Prostate gland (tissue), 2 donors: ENCODE measurements at regions not wholly inside any gene's neighbourhood (a gene's known extent, or its start where the extent isn't known, plus 50 kb on each side); places are given as distances from the start of the nearest gene placed in this dataset.

ENCODE experiments used
- DNase-seq: peaks from one replicate; pipeline ENCODE4 v3.0.0-alpha.2; 2019; ENCODE audit warnings: low spot score
- H3K27ac ChIP-seq, 2 donors: fragments of 200-600 bp; sonication (generic); 2 replicates each; pipeline ENCODE4 v1.5.1; 2017 to 2019
- H3K27me3 ChIP-seq: fragments of 200-600 bp; sonication (generic); replicated peaks from 2 replicates; pipeline ENCODE4 v1.5.1; 2019; ENCODE audit not compliant: insufficient read depth
- H3K36me3 ChIP-seq, 2 donors: fragments of 200-600 bp; sonication (generic); 1 replicate in 1 of 2; 2 replicates in 1 of 2; pipeline versions ENCODE4 v1.5.1 to v1.8.1; 2017 to 2019
- H3K4me1 ChIP-seq: fragments of 200-600 bp; sonication (generic); replicated peaks from 2 replicates; pipeline ENCODE4 v1.5.1; 2019
- H3K4me3 ChIP-seq, 2 donors: fragments of 200-600 bp; sonication (generic); 2 replicates each; pipeline ENCODE4 v1.5.1; 2017 to 2019
- H3K9me3 ChIP-seq: fragments of 200-600 bp; sonication (generic); 2 replicates; pipeline ENCODE4 v1.5.1; 2017
- CTCF ChIP-seq, 4 experiments: fragments of 200-600 bp in 2 of 4; fragments of 450-650 bp in 2 of 4; sonication (generic) in 2 of 4; IDR thresholded peaks; 1 replicate in 3 of 4; 2 replicates in 1 of 4; pipeline ENCODE4 v1.5.1; 2016 to 2019; ENCODE audit warnings: antibody characterized with exemption in 4 of 4, mild to moderate bottlenecking in 2 of 4, moderate library complexity in 2 of 4
- POLR2A ChIP-seq: fragments of 450-650 bp; IDR thresholded peaks from one replicate; pipeline ENCODE4 v1.6.1; 2016; ENCODE audit warnings: antibody characterized with exemption, mild to moderate bottlenecking
- POLR2AphosphoS5 ChIP-seq: sonication (generic); formaldehyde crosslinking; IDR thresholded peaks from one replicate; pipeline ENCODE4 v1.6.1; 2017; ENCODE audit warnings: antibody characterized with exemption
- WGBS: methylation state at CpG from one replicate; pipeline ENCODE4 v1.1.5; 2018; 5-methylcytosine and 5-hydroxymethylcytosine counted together
- intact Hi-C: fragments of 100-400 bp; cut with DNase I; formaldehyde crosslinking; loops from one replicate; pipeline ENCODE4 v1.14.2; 2022

- Histone ChIP-seq H3K4me3 (peak overlapping the region in 1 of 2 donors; percentile 56), H3K27me3 (no peaks in the 10 kb centered on the region), H3K4me1 (peaks cover 4% of the 10 kb centered on the region), H3K27ac (peak overlapping the region in 1 of 2 donors; percentile 7), H3K9me3 (no peaks in the 10 kb centered on the region), H3K36me3 (no peaks in the 10 kb centered on the region)
- TF ChIP-seq POLR2A = no peak
- TF ChIP-seq CTCF (IDR thresholded peaks at IDR 0.05) = no peak
- TF ChIP-seq POLR2AphosphoS5 = no peak
- no peak for DNase-seq
- 80% methylated on average over 42 of the region's 46 CpGs for WGBS
- intact Hi-C loops = loop anchor here (5.0 kb wide), 1 partner anchor 448 kb away; no protein-coding TSS in a partner anchor
Observed at GRCh38 chr22:23399367-23400285, 180.5 kb downstream of the IGLL1 start.

GRCh38 chr22:23398701-23399366 is 181.3 kb downstream of the IGLL1 start:
- no peak for DNase-seq
- Histone ChIP-seq H3K9me3 (no peaks in the 10 kb centered on the region), H3K4me1 (peaks cover 4% of the 10 kb centered on the region), H3K36me3 (no peaks in the 10 kb centered on the region), H3K27ac (peak overlapping the region in 1 of 2 donors; percentile 2), H3K27me3 (no peaks in the 10 kb centered on the region), H3K4me3 (peak overlapping the region in 1 of 2 donors; percentile 7)
- TF ChIP-seq CTCF (IDR thresholded peaks at IDR 0.05) (no peak), POLR2AphosphoS5 (no peak), POLR2A (no peak)
- 74% methylated on average over 15 of the region's 15 CpGs for WGBS
- intact Hi-C loops = no loop called here

GRCh38 chr22:23397613-23398567 is 182.2 kb downstream of the IGLL1 start:
- 90% methylated on average over 29 of the region's 29 CpGs for WGBS
- H3K27ac ChIP-seq = no peak overlapping the region
- DNase-seq = no peak
- peaks cover 4% of the 10 kb centered on the region for H3K4me1 ChIP-seq
- intact Hi-C loops = no loop called here
- TF ChIP-seq CTCF (IDR thresholded peaks at IDR 0.05) (no peak), POLR2A (no peak), POLR2AphosphoS5 (no peak)
- H3K36me3 ChIP-seq = no peaks in the 10 kb centered on the region
- H3K27me3 ChIP-seq = no peaks in the 10 kb centered on the region
- no peaks in the 10 kb centered on the region for H3K9me3 ChIP-seq
- no peak overlapping the region for H3K4me3 ChIP-seq

GRCh38 chr22:23397008-23397612 is 183.0 kb downstream of the IGLL1 start:
- intact Hi-C loops = no loop called here
- H3K27me3 ChIP-seq = no peaks in the 10 kb centered on the region
- no peak overlapping the region for H3K27ac ChIP-seq
- 79% methylated on average over 26 of the region's 26 CpGs for WGBS
- H3K9me3 ChIP-seq = no peaks in the 10 kb centered on the region
- TF ChIP-seq POLR2AphosphoS5 (no peak), CTCF (IDR thresholded peaks at IDR 0.05) (no peak), POLR2A (no peak)
- H3K4me1 ChIP-seq = peaks cover 4% of the 10 kb centered on the region
- no peaks in the 10 kb centered on the region for H3K36me3 ChIP-seq
- no peak overlapping the region for H3K4me3 ChIP-seq
- DNase-seq = no peak
